Suprapubic skin (tissue), 3 donors: ENCODE measurements at regions not wholly inside any gene's neighbourhood (a gene's known extent, or its start where the extent isn't known, plus 50 kb on each side); places are given as distances from the start of the nearest gene placed in this dataset.

ENCODE experiments used
- CTCF ChIP-seq, 2 donors: fragments of 200-600 bp in 1 of 2; fragments of 450-650 bp in 1 of 2; sonication (generic) in 1 of 2; IDR thresholded peaks; one replicate each; pipeline ENCODE4 v1.5.1; 2016 to 2019; ENCODE audit warnings: antibody characterized with exemption in 2 of 2, mild to moderate bottlenecking in 1 of 2, moderate library complexity in 1 of 2
- POLR2A ChIP-seq, 2 donors: fragments of 450-650 bp; IDR thresholded peaks; one replicate each; pipeline ENCODE4 v1.6.1; 2017; ENCODE audit warnings: antibody characterized with exemption in 2 of 2, mild to moderate bottlenecking in 2 of 2, moderate library complexity in 2 of 2

GRCh38 chr2:19674051-19675002, 227.5 kb downstream of the TTC32 start:
- TF ChIP-seq POLR2A (IDR thresholded peaks at IDR 0.05), result no peak
- TF ChIP-seq CTCF (IDR thresholded peaks at IDR 0.05), result no peak
